Peyer's patch (tissue), 4 donors: ENCODE measurements at regions not wholly inside any gene's neighbourhood (a gene's known extent, or its start where the extent isn't known, plus 50 kb on each side); places are given as distances from the start of the nearest gene placed in this dataset.

Experiments
- DNase-seq, 3 donors: peaks; one replicate each; pipeline ENCODE4 v3.0.0-alpha.2; 2017 to 2019
- H3K27ac ChIP-seq, 4 donors: fragments of 200-600 bp; sonication (generic); one replicate each; pipeline ENCODE4 v1.5.1; 2016 to 2019
- H3K27me3 ChIP-seq, 2 donors: fragments of 200-600 bp; sonication (generic); one replicate each; pipeline ENCODE4 v1.5.1; 2019
- H3K36me3 ChIP-seq, 3 donors: fragments of 200-600 bp; sonication (generic); one replicate each; pipeline ENCODE4 v1.5.1; 2016 to 2019
- H3K4me1 ChIP-seq, 4 donors: fragments of 200-600 bp; sonication (generic); one replicate each; pipeline ENCODE4 v1.5.1; 2016 to 2019
- H3K4me3 ChIP-seq, 4 donors: fragments of 200-600 bp; sonication (generic); 1 replicate in 3 of 4; 2 replicates in 1 of 4; pipeline ENCODE4 v1.5.1; 2016 to 2019; ENCODE audit warnings: mild to moderate bottlenecking in 1 of 4
- H3K9me3 ChIP-seq, 4 donors: fragments of 200-600 bp; sonication (generic); one replicate each; pipeline ENCODE4 v1.5.1; 2016 to 2019; ENCODE audit warnings: mild to moderate bottlenecking in 1 of 4
- POLR2A ChIP-seq, 2 donors: fragments of 450-650 bp; IDR thresholded peaks; one replicate each; pipeline ENCODE4 v1.5.1; 2017; ENCODE audit warnings: antibody characterized with exemption in 2 of 2, mild to moderate bottlenecking in 2 of 2, moderate library complexity in 2 of 2
- TF ChIP-seq, protein P1 (sequence below), 6 experiments: fragments of 450-650 bp in 4 of 6; fragments of 200-600 bp in 2 of 6; sonication (generic) in 1 of 6; IDR thresholded peaks; one replicate each; pipeline ENCODE4 v1.5.1; 2017 to 2019; ENCODE audit warnings: antibody characterized with exemption in 6 of 6, mild to moderate bottlenecking in 3 of 6, moderate library complexity in 1 of 6

- Histone ChIP-seq H3K27me3 (no peaks in the 10 kb centered on the region), H3K27ac (no peak overlapping the region), H3K9me3 (no peaks in the 10 kb centered on the region), H3K4me1 (no peaks in the 10 kb centered on the region), H3K36me3 (no peaks in the 10 kb centered on the region), H3K4me3 (no peak overlapping the region)
- TF ChIP-seq POLR2A (IDR thresholded peaks at IDR 0.05) = no peak
- TF ChIP-seq, protein P1, sequence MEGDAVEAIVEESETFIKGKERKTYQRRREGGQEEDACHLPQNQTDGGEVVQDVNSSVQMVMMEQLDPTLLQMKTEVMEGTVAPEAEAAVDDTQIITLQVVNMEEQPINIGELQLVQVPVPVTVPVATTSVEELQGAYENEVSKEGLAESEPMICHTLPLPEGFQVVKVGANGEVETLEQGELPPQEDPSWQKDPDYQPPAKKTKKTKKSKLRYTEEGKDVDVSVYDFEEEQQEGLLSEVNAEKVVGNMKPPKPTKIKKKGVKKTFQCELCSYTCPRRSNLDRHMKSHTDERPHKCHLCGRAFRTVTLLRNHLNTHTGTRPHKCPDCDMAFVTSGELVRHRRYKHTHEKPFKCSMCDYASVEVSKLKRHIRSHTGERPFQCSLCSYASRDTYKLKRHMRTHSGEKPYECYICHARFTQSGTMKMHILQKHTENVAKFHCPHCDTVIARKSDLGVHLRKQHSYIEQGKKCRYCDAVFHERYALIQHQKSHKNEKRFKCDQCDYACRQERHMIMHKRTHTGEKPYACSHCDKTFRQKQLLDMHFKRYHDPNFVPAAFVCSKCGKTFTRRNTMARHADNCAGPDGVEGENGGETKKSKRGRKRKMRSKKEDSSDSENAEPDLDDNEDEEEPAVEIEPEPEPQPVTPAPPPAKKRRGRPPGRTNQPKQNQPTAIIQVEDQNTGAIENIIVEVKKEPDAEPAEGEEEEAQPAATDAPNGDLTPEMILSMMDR (IDR thresholded peaks at IDR 0.05) = no peak
- no peak for DNase-seq
Observed at GRCh38 chr13:57345526-57345925, 178.5 kb downstream of the PRR20E start.

GRCh38 chr13:57346786-57347185 is 179.8 kb downstream of the PRR20E start:
- DNase-seq = no peak
- Histone ChIP-seq H3K4me1 (no peaks in the 10 kb centered on the region), H3K9me3 (no peaks in the 10 kb centered on the region), H3K27me3 (no peaks in the 10 kb centered on the region), H3K4me3 (no peak overlapping the region), H3K27ac (no peak overlapping the region), H3K36me3 (no peaks in the 10 kb centered on the region)
- TF ChIP-seq, protein P1 (IDR thresholded peaks at IDR 0.05) = no peak
- TF ChIP-seq POLR2A (IDR thresholded peaks at IDR 0.05) = no peak

DNA sequence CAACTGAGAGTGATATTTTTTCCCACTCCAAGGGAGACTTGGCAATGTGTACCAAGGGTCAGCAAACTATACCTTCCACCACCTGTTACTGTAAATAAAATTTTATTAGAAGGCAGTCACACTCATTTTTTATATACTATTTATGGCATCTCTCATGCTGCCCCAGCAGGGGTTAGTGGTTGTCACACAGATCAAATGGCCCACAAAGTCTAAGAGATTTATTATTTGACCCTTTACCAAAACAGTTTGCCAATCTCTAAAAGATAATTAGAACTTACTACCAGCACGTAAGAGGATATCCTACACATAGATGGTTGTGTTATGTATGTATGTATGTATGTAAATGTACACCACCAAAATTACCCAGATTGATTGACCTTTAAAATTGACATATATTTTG is 185.1 kb downstream of the PRR20E start:
- Histone ChIP-seq H3K27me3 (no peaks in the 10 kb centered on the region), H3K36me3 (no peaks in the 10 kb centered on the region), H3K27ac (no peak overlapping the region), H3K4me3 (no peak overlapping the region), H3K4me1 (no peaks in the 10 kb centered on the region), H3K9me3 (no peaks in the 10 kb centered on the region)
- DNase-seq = no peak
- TF ChIP-seq, protein P1 (IDR thresholded peaks at IDR 0.05) = no peak
- TF ChIP-seq POLR2A (IDR thresholded peaks at IDR 0.05) = no peak

- Histone ChIP-seq H3K9me3 (no peaks in the 10 kb centered on the region), H3K4me1 (no peaks in the 10 kb centered on the region), H3K36me3 (no peaks in the 10 kb centered on the region), H3K27ac (no peak overlapping the region), H3K27me3 (no peaks in the 10 kb centered on the region), H3K4me3 (no peak overlapping the region)
- no peak for TF ChIP-seq POLR2A (IDR thresholded peaks at IDR 0.05)
- TF ChIP-seq, protein P1 (IDR thresholded peaks at IDR 0.05) = no peak
- no peak for DNase-seq
Observed at GRCh38 chr13:57353831-57354230, 186.8 kb downstream of the PRR20E start.

DNA sequence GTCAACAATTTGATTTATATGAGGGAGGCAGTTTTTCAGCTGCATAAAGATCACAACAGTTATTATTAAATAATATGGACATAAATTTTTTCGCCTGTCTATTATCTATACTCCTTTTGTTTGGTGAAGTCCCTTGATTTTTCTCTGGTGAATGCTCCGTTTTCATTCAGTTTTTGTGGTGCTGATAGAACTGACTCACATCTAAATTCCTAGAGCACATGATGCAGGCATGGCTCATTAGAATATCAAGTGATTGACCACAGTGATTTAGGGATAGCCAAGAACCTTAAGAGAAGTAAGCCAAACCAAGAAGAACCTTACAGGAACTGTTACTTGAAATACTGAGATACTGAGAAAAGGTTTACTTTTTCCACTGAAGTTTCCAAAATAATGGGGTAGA is 208.9 kb downstream of the PRR20E start:
- Histone ChIP-seq H3K27me3 (no peaks in the 10 kb centered on the region), H3K4me3 (no peak overlapping the region), H3K9me3 (no peaks in the 10 kb centered on the region), H3K36me3 (no peaks in the 10 kb centered on the region), H3K4me1 (no peaks in the 10 kb centered on the region), H3K27ac (no peak overlapping the region)
- no peak for DNase-seq
- TF ChIP-seq, protein P1 (IDR thresholded peaks at IDR 0.05) = no peak
- TF ChIP-seq POLR2A (IDR thresholded peaks at IDR 0.05) = no peak

- no peaks in the 10 kb centered on the region for H3K27me3 ChIP-seq
- no peak for DNase-seq
- no peak overlapping the region for H3K27ac ChIP-seq
Observed at GRCh38 chr13:57408312-57408711, 223.2 kb upstream of the PCDH17 start.

More at GRCh38 chr13:57408312-57408711, 223.2 kb upstream of the PCDH17 start:
- Histone ChIP-seq H3K9me3 (no peaks in the 10 kb centered on the region), H3K4me1 (no peaks in the 10 kb centered on the region), H3K36me3 (no peaks in the 10 kb centered on the region), H3K4me3 (no peak overlapping the region)
- TF ChIP-seq, protein P1 (IDR thresholded peaks at IDR 0.05) = no peak
- TF ChIP-seq POLR2A (IDR thresholded peaks at IDR 0.05) = no peak
